ENCODE measurements at regions not wholly inside any gene's neighbourhood (a gene's known extent, or its start where the extent isn't known, plus 50 kb on each side); places are given as distances from the start of the nearest gene placed in this dataset.

DNA sequence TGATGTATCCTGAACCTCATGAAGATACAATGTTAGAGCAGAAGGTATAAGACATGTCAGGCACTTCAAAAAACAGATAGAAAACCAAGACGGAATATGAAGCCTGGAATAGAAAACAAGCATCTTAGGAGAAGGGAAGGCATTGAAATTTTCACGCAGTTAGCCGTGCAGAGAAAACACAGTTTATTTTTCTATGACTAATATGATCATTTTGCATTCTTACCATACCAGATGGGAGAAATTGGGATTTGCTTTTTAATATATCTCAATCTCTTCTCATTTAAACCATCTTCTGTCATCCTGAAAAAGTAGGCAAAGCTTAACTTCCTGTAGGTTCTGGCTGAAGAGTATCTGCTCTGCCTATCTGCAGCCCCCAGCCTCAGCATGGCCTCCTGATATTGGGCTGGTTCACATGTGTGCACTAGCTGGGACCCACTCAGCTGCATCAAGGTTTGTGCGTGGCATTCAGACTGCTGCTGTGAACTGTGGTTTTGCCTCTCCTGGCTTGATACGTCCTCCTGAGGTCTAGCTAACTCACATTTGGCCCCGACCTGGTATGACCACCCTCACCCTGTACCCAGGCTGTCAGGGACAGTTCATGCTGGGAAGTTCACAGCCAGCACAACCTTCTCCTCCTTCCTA, 392.5 kb upstream of the SASH1 start:
- H2AFZ ChIP-seq (replicated peaks; ENCODE audit: low read length, poor library complexity) = peak overlapping the region; percentile 84
- peak overlapping the region; percentile 93 for H3K4ac ChIP-seq (ENCODE audit: low read depth, low read length)
- peak overlapping the region; percentile 58; the same call in 1 of the 2 replicates for H3K27ac ChIP-seq (ENCODE audit: insufficient read depth, low read length)
- H2BK5ac ChIP-seq (ENCODE audit: low read depth, low read length, poor library complexity, severe bottlenecking) = peak overlapping the region; percentile 11
- peak overlapping the region; percentile 39; the same call in 1 of the 2 replicates for H3K56ac ChIP-seq (ENCODE audit: extremely low read depth, insufficient read depth, low read length)
- peak overlapping the region; percentile 65; the same call in 1 of the 2 replicates for H4K5ac ChIP-seq (ENCODE audit: low read depth, low read length)
- H2BK20ac ChIP-seq (ENCODE audit: low read depth, low read length) = peak overlapping the region; percentile 86
- H3K79me1 ChIP-seq (ENCODE audit: low read depth in 1 of 2, low read length in 2 of 2) = no peaks in the 10 kb centered on the region
- peak overlapping the region; percentile 61 for H3K4me2 ChIP-seq (ENCODE audit: low read depth, low read length)
- peak overlapping the region; percentile 45; the same call in 1 of the 2 replicates for H3K23ac ChIP-seq (ENCODE audit: low read depth, low read length)
- no peaks in the 10 kb centered on the region for H3K36me3 ChIP-seq (ENCODE audit: control insufficient read depth, insufficient read depth, low read length)
- TF ChIP-seq POLR2A (IDR thresholded peaks at IDR 0.05; ENCODE audit: low read depth, low read length) = no peak
- TF ChIP-seq RFX5 (IDR thresholded peaks at IDR 0.05; ENCODE audit: low read depth, low read length) = no peak
- H3K27me3 ChIP-seq (ENCODE audit: control insufficient read depth, insufficient read depth, low read length) = no peaks in the 10 kb centered on the region
- peak overlapping the region; percentile 95 for H2BK120ac ChIP-seq (ENCODE audit: low read depth, low read length)
- H4K20me1 ChIP-seq (ENCODE audit: insufficient read depth, low read length) = no peaks in the 10 kb centered on the region
- peak overlapping the region; percentile 45 for H2AK9ac ChIP-seq (replicated peaks; ENCODE audit: low read depth, low read length, poor library complexity)
- peaks cover 5% of the 10 kb centered on the region for H3K4me1 ChIP-seq (ENCODE audit: control insufficient read depth, insufficient read depth, low read length)
- WGBS, 2 experiments (ENCODE audit: extremely low coverage in 2 of 2, insufficient read length in 1 of 2) = 29% methylated on average over 3 of the region's 6 CpGs; no CpG with 5 or more reads in 1 of the 2 experiments
- peak overlapping the region; percentile 68 for H3K14ac ChIP-seq (replicated peaks; ENCODE audit: low read depth, low read length)
- ChIA-PET CTCF (no interaction called here), POLR2A (ENCODE audit: unreplicated experiment) (no interaction called here)
- DNase-seq = peak; percentile 35
- ATAC-seq (ENCODE audit: low read depth) = peak; percentile 82
- H3K9me1 ChIP-seq (ENCODE audit: insufficient read depth, low read length) = peaks cover 4% of the 10 kb centered on the region
- dilution Hi-C loops (cut with HindIII; ENCODE audit: low sequenced_read_pairs, unreplicated experiment) = no loop called here
- H3K9me3 ChIP-seq (ENCODE audit: control insufficient read depth, insufficient read depth, low read length) = no peaks in the 10 kb centered on the region
- in situ Hi-C loops (cut with MboI; ENCODE audit: low sequenced_read_pairs) = no loop called here
- peak overlapping the region; percentile 87; the same call in 1 of the 2 replicates for H3K18ac ChIP-seq (ENCODE audit: low read depth, low read length)
- H4K91ac ChIP-seq (ENCODE audit: insufficient read depth, low read depth, low read length) = peak overlapping the region; percentile 72
- BruUV-seq (replicated peaks) = no TSS peak
- no peak overlapping the region for H3K4me3 ChIP-seq (ENCODE audit: insufficient read depth, low read depth, low read length)
- intact Hi-C loops (cut with micrococcal nuclease) = no loop called here
- peak overlapping the region; percentile 89; the same call in 2 of the 3 replicates for H2BK15ac ChIP-seq (ENCODE audit: low read depth, low read length)
- H4K8ac ChIP-seq (ENCODE audit: low read depth in 2 of 2, low read length in 2 of 2) = peak overlapping the region; percentile 48 to 67; a peak in 1 of 4 replicates
- H2AK5ac ChIP-seq (ENCODE audit: low read depth, low read length) = peak overlapping the region; percentile 47; the same call in 1 of the 2 replicates
- no peak overlapping the region for H3K9ac ChIP-seq (ENCODE audit: low read depth, low read length)

Data from IMR-90 (cell line).